Transverse colon (tissue), 3 donors: ENCODE measurements at regions not wholly inside any gene's neighbourhood (a gene's known extent, or its start where the extent isn't known, plus 50 kb on each side); places are given as distances from the start of the nearest gene placed in this dataset.

Source experiments
- POLR2A ChIP-seq: fragments of 450-650 bp; IDR thresholded peaks from one replicate; pipeline ENCODE4 v1.6.1; 2016; ENCODE audit warnings: antibody characterized with exemption, mild to moderate bottlenecking, moderate library complexity
- POLR2AphosphoS5 ChIP-seq, 3 donors: sonication (generic); formaldehyde crosslinking; IDR thresholded peaks; one replicate each; pipeline ENCODE4 v1.6.1; 2016; ENCODE audit warnings: antibody characterized with exemption in 3 of 3

DNA sequence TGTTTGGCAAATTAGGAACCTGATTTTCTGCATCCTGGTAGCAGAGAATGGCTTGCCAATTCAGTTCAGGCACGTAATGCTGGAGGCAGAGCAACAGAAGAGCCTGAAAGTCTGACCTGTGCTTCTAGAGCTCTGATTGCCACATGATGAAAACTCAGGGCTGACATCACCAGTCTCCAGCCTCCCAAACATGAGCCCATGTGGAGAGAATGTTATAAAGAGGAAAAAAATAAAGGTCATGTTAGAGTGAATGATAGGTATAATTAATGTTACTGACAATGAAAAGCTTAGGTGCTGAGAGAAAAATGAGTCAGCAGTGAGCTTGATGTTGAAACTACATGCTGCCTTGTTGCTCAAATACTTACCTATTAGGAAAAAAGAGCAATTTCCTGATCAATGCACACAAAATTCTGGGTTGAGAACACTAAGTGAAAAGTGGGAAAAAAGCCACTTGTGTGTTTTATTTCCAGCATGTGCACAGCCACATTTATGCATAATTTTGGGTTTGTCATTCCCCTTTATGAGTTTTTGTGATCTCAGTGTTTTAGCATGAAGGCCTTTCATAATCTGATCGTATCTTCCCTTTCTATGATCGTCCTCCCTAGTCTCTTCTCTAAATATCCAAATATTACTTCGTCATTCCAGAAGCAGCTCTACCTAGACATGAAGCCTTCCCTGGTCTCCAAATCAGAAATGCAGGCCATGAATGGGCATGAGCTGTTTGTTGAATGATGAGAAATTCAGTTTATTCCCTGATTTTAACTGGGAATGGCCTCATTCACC, 113.3 kb upstream of the CPEB2 start:
- TF ChIP-seq POLR2AphosphoS5 (IDR thresholded peaks at IDR 0.05) (no peak), POLR2A (no peak)
